ENCODE measurements at regions not wholly inside any gene's neighbourhood (a gene's known extent, or its start where the extent isn't known, plus 50 kb on each side); places are given as distances from the start of the nearest gene placed in this dataset.

- BruUV-seq (replicated peaks) = no TSS peak
- Histone ChIP-seq H3K27ac (ENCODE audit: low read depth, low read length) (no peak overlapping the region), H3K4me3 (replicated peaks in 1 of 2; ENCODE audit: low read depth in 1 of 2, low read length in 2 of 2) (no peak overlapping the region), H3K4me1 (ENCODE audit: control insufficient read depth in 1 of 2, insufficient read depth in 2 of 2, low read length in 2 of 2) (peaks cover 3 to 13% of the 10 kb centered on the region in 2 experiments; a peak in 3 of 4 replicates), H3K36me3 (ENCODE audit: control insufficient read depth in 1 of 2, insufficient read depth in 2 of 2, low read length in 2 of 2) (no peaks in the 10 kb centered on the region), H3K9me2 (ENCODE audit: insufficient read depth) (no peaks in the 10 kb centered on the region), H3K9ac (ENCODE audit: low read length) (no peak overlapping the region), H4K20me1 (ENCODE audit: insufficient read depth) (no peaks in the 10 kb centered on the region), H3K79me2 (ENCODE audit: insufficient read depth, low read length) (no peaks in the 10 kb centered on the region), H3K9me3 (ENCODE audit: control insufficient read depth in 1 of 2, insufficient read depth in 1 of 2, low read depth in 1 of 2, low read length in 2 of 2) (no peaks in the 10 kb centered on the region), H2AFZ (ENCODE audit: low read depth, low read length, poor library complexity, severe bottlenecking) (no peak overlapping the region), H3K4me2 (ENCODE audit: low read length) (no peak overlapping the region), H3K27me3 (ENCODE audit: insufficient read depth, low read length) (no peaks in the 10 kb centered on the region)
- RAD21 ChIA-PET (ENCODE audit: low non-redundant PET in 1 of 2, low total read pairs in 2 of 2, uncharacterized antibody in 2 of 2, unreplicated experiment in 2 of 2) = no interaction called here
- intact Hi-C loops (cut with micrococcal nuclease) = no loop called here
- DNase-seq (ENCODE audit: low read depth, low spot score) (no peak), ATAC-seq (no peak)
- CTCF ChIA-PET = no interaction called here
- POLR2A ChIA-PET = no interaction called here
- TF ChIP-seq SP1 (IDR thresholded peaks at IDR 0.05; ENCODE audit: low read depth) = no peak
- TF ChIP-seq EZH2 (IDR thresholded peaks at IDR 0.05) = no peak
- no peak for TF ChIP-seq POLR2AphosphoS5 (IDR thresholded peaks at IDR 0.05; ENCODE audit: low read depth, low read length)
- TF ChIP-seq SRF (IDR thresholded peaks at IDR 0.05; ENCODE audit: low read depth) = no peak
- no peak for TF ChIP-seq REST (IDR thresholded peaks at IDR 0.05; ENCODE audit: low read depth)
- TF ChIP-seq CBX3 (IDR thresholded peaks at IDR 0.05; ENCODE audit: low read depth) = no peak
- no peak for TF ChIP-seq FOSL1 (IDR thresholded peaks at IDR 0.05; ENCODE audit: low read depth)
- no peak for TF ChIP-seq ELF1 (IDR thresholded peaks at IDR 0.05; ENCODE audit: borderline replicate concordance, low read depth)
- no peak for TF ChIP-seq RAD21 (IDR thresholded peaks at IDR 0.05; ENCODE audit: low read depth)
- no peak for TF ChIP-seq TCF7L2 (IDR thresholded peaks at IDR 0.05; ENCODE audit: borderline replicate concordance, extremely low read depth, insufficient read depth, insufficient read length)
- no peak for TF ChIP-seq ATF3 (IDR thresholded peaks at IDR 0.05)
- no peak for TF ChIP-seq EZH2phosphoT487 (IDR thresholded peaks at IDR 0.05; ENCODE audit: borderline replicate concordance)
- TF ChIP-seq SIN3A (IDR thresholded peaks at IDR 0.05; ENCODE audit: low read depth) = no peak
- TF ChIP-seq POLR2A (IDR thresholded peaks at IDR 0.05; ENCODE audit: borderline replicate concordance, extremely low read depth, insufficient read depth, insufficient read length) = no peak
- TF ChIP-seq EGR1 (IDR thresholded peaks at IDR 0.05; ENCODE audit: low read depth) = no peak
- TF ChIP-seq ZFX (IDR thresholded peaks at IDR 0.05) = no peak
- TF ChIP-seq ZBTB33 (IDR thresholded peaks at IDR 0.05; ENCODE audit: extremely low read depth, insufficient replicate concordance, low read length) = no peak
- no peak for TF ChIP-seq YY1 (IDR thresholded peaks at IDR 0.05; ENCODE audit: extremely low read depth, insufficient replicate concordance, low read depth, low read length)
Measured at GRCh38 chr1:5716126-5716525, 276.1 kb downstream of the NPHP4 start.

Data from HCT116 (cell line).